ENCODE measurements at regions not wholly inside any gene's neighbourhood (a gene's known extent, or its start where the extent isn't known, plus 50 kb on each side); places are given as distances from the start of the nearest gene placed in this dataset.

DNA sequence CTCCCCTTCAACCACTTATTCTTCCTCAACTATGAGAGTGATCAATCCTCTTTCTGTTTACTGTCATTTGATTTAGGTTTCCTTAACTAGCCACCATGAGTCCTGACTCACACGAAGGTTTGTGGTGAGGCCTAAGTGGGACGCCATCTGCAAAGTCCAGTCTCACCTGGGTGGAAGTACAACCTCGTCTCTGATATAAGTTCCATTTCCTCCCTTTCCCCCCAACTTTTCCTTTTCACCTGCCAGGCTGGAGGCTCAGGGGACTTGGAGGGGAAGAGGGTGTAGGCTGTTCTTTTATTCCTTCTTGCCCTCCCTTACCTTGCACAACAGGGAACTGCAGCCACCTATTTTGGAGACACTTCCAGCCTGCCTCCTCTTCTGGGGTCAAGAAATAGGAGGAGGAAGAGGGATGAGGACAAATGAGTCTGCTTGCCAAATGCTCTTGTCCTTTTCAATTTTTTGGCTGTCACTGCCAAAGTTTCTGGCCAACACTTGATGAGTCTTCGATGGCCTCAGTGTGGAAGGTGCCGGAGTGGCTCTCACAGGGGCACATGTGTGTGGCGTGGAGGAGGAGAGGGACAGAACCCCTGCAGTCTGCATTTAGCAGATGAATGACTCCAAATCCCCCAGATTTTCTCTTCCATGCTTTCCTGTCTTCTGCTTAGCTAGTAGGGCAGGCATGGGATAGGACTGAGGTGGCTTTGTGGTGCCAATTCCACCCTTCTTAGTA is 249.6 kb downstream of the NSG2 start:
- H3K9me3 ChIP-seq (ENCODE audit: control insufficient read depth in 4 of 4, low read length in 3 of 4) = peaks cover 0 to under 1% (median 0%) of the 10 kb centered on the region in 4 donors
- H3K4me1 ChIP-seq (ENCODE audit: control insufficient read depth in 4 of 4, insufficient read depth in 4 of 4, low read length in 3 of 4) = no peaks in the 10 kb centered on the region
- H3K4me3 ChIP-seq (ENCODE audit: low read depth in 1 of 3, low read length in 3 of 3) = no peak overlapping the region
- no peak for TF ChIP-seq HNF4A (conservative IDR thresholded peaks at IDR 0.05)
- TF ChIP-seq NR2F2 (IDR thresholded peaks at IDR 0.05) = no peak
- TF ChIP-seq TAF1 (conservative IDR thresholded peaks at IDR 0.05) = no peak
- no peak for TF ChIP-seq JUND (IDR thresholded peaks at IDR 0.05)
- TF ChIP-seq ATF3 (IDR thresholded peaks at IDR 0.05) = no peak
- TF ChIP-seq RAD21 (IDR thresholded peaks at IDR 0.05) = no peak
- TF ChIP-seq GABPA (IDR thresholded peaks at IDR 0.05 in 1 of 2, conservative IDR thresholded peaks at IDR 0.05 in 1 of 2) = no peak
- TF ChIP-seq, protein P1, sequence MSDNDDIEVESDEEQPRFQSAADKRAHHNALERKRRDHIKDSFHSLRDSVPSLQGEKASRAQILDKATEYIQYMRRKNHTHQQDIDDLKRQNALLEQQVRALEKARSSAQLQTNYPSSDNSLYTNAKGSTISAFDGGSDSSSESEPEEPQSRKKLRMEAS (IDR thresholded peaks at IDR 0.05) = no peak
- TF ChIP-seq, protein P2, sequence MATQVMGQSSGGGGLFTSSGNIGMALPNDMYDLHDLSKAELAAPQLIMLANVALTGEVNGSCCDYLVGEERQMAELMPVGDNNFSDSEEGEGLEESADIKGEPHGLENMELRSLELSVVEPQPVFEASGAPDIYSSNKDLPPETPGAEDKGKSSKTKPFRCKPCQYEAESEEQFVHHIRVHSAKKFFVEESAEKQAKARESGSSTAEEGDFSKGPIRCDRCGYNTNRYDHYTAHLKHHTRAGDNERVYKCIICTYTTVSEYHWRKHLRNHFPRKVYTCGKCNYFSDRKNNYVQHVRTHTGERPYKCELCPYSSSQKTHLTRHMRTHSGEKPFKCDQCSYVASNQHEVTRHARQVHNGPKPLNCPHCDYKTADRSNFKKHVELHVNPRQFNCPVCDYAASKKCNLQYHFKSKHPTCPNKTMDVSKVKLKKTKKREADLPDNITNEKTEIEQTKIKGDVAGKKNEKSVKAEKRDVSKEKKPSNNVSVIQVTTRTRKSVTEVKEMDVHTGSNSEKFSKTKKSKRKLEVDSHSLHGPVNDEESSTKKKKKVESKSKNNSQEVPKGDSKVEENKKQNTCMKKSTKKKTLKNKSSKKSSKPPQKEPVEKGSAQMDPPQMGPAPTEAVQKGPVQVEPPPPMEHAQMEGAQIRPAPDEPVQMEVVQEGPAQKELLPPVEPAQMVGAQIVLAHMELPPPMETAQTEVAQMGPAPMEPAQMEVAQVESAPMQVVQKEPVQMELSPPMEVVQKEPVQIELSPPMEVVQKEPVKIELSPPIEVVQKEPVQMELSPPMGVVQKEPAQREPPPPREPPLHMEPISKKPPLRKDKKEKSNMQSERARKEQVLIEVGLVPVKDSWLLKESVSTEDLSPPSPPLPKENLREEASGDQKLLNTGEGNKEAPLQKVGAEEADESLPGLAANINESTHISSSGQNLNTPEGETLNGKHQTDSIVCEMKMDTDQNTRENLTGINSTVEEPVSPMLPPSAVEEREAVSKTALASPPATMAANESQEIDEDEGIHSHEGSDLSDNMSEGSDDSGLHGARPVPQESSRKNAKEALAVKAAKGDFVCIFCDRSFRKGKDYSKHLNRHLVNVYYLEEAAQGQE (IDR thresholded peaks at IDR 0.05) = no peak
- no peak for TF ChIP-seq SP1 (IDR thresholded peaks at IDR 0.05)
- TF ChIP-seq RXRA (IDR thresholded peaks at IDR 0.05) = no peak
- TF ChIP-seq, protein P3, sequence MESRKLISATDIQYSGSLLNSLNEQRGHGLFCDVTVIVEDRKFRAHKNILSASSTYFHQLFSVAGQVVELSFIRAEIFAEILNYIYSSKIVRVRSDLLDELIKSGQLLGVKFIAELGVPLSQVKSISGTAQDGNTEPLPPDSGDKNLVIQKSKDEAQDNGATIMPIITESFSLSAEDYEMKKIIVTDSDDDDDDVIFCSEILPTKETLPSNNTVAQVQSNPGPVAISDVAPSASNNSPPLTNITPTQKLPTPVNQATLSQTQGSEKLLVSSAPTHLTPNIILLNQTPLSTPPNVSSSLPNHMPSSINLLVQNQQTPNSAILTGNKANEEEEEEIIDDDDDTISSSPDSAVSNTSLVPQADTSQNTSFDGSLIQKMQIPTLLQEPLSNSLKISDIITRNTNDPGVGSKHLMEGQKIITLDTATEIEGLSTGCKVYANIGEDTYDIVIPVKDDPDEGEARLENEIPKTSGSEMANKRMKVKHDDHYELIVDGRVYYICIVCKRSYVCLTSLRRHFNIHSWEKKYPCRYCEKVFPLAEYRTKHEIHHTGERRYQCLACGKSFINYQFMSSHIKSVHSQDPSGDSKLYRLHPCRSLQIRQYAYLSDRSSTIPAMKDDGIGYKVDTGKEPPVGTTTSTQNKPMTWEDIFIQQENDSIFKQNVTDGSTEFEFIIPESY (IDR thresholded peaks at IDR 0.05) = no peak
- no peak for TF ChIP-seq YY1 (IDR thresholded peaks at IDR 0.05)
- TF ChIP-seq, protein P4, sequence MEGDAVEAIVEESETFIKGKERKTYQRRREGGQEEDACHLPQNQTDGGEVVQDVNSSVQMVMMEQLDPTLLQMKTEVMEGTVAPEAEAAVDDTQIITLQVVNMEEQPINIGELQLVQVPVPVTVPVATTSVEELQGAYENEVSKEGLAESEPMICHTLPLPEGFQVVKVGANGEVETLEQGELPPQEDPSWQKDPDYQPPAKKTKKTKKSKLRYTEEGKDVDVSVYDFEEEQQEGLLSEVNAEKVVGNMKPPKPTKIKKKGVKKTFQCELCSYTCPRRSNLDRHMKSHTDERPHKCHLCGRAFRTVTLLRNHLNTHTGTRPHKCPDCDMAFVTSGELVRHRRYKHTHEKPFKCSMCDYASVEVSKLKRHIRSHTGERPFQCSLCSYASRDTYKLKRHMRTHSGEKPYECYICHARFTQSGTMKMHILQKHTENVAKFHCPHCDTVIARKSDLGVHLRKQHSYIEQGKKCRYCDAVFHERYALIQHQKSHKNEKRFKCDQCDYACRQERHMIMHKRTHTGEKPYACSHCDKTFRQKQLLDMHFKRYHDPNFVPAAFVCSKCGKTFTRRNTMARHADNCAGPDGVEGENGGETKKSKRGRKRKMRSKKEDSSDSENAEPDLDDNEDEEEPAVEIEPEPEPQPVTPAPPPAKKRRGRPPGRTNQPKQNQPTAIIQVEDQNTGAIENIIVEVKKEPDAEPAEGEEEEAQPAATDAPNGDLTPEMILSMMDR (IDR thresholded peaks at IDR 0.05; ENCODE audit: low read depth, low read length, missing input control) = no peak
- TF ChIP-seq FOXA2 (IDR thresholded peaks at IDR 0.05) = no peak
- TF ChIP-seq EGR1 (IDR thresholded peaks at IDR 0.05; ENCODE audit: low read depth in 2 of 2) = no peak
- no peak overlapping the region for H3K27ac ChIP-seq (ENCODE audit: low read depth in 1 of 2, low read length in 2 of 2)
- H3K9ac ChIP-seq (ENCODE audit: low read depth in 1 of 2, low read length in 2 of 2) = no peak overlapping the region
- no peaks in the 10 kb centered on the region for H3K27me3 ChIP-seq (ENCODE audit: control insufficient read depth in 4 of 4, insufficient read depth in 4 of 4, low read length in 3 of 4)
- no peaks in the 10 kb centered on the region for H3K36me3 ChIP-seq (ENCODE audit: control insufficient read depth in 4 of 4, insufficient read depth in 3 of 4, low read depth in 1 of 4, low read length in 3 of 4)
- WGBS = 51% methylated on average over 6 of the region's 6 CpGs
- DNase-seq (ENCODE audit: low spot score) = no peak
